ENCODE measurements at regions not wholly inside any gene's neighbourhood (a gene's known extent, or its start where the extent isn't known, plus 50 kb on each side); places are given as distances from the start of the nearest gene placed in this dataset.

DNA sequence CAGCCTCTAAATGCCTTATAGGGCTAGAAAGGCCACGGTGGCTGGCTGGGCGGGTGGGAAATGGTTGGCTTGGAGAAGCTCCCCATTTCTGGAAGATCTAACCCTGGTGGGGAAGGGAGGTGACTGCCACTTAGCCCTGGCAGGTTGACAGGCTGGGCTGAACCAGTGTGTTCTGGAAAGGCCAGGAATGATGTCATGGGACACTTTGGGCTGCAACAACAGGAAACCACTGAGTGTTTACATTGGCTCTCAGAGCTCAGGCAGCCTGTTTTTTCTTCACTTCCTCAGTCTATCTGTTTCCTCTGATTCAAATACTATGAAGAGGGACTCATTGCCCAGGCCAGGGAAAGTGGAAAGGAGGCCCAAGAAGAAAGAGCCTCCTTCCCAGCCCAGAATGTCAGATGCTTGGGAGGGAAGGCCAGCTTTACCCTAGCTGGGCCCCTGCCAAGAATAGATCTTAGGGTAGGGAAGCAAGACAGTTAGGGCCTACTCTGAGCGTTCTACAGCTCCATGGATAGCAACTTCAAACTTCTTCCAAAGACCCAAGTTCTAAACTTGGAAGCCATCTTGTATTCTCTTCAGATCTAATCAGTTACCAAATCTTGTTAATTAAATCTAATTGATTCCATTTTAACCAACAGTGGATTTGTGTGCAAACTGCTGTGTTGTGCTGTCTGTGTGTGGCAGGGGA, 65.8 kb upstream of the MSN start:
- peak in 2 of 3 donors; percentile 65 to 73 for DNase-seq
- peaks cover 53% of the 10 kb centered on the region for H3K4me1 Mint-ChIP-seq
- peak overlapping the region; percentile 12 to 21 for H3K4me3 Mint-ChIP-seq
- Histone ChIP-seq H3K9me3 (replicated peaks in 1 of 2; ENCODE audit: control insufficient read depth in 1 of 2, insufficient read depth in 1 of 2, low read length in 2 of 2) (no peaks in the 10 kb centered on the region), H2AFZ (ENCODE audit: insufficient read depth, low read depth, low read length, poor library complexity, severe bottlenecking) (peak overlapping the region; percentile 18), H3K4me3 (replicated peaks in 1 of 3; ENCODE audit: low read depth in 2 of 3, low read length in 3 of 3) (peak overlapping the region in 1 of 3 experiments; percentile 10), H3K27ac (ENCODE audit: low read depth in 1 of 2, low read length in 2 of 2) (peak overlapping the region; percentile 11 to 69), H3K27me3 (ENCODE audit: control insufficient read depth in 2 of 2, insufficient read depth in 2 of 2, low read length in 2 of 2) (peaks cover 0 to 12% of the 10 kb centered on the region in 2 donors), H3K4me1 (ENCODE audit: control insufficient read depth in 1 of 2, insufficient read depth in 2 of 2, low read length in 2 of 2) (peaks cover 46 to 47% of the 10 kb centered on the region in 2 donors), H3K4me2 (replicated peaks; ENCODE audit: extremely low read depth, low read length, poor library complexity, severe bottlenecking) (peak overlapping the region; percentile 29), H4K20me1 (ENCODE audit: insufficient read depth, low read length) (no peaks in the 10 kb centered on the region), H3K36me3 (replicated peaks in 1 of 2; ENCODE audit: control insufficient read depth in 1 of 2, insufficient read depth in 2 of 2, low read length in 2 of 2) (no peaks in the 10 kb centered on the region), H3K79me2 (ENCODE audit: insufficient read depth, low read length) (peaks cover 16% of the 10 kb centered on the region), H3K9ac (ENCODE audit: insufficient read depth, low read length, poor library complexity, severe bottlenecking) (no peak overlapping the region)
- intact Hi-C loops (cut with micrococcal nuclease), result no loop called here
- TF ChIP-seq, protein P1, sequence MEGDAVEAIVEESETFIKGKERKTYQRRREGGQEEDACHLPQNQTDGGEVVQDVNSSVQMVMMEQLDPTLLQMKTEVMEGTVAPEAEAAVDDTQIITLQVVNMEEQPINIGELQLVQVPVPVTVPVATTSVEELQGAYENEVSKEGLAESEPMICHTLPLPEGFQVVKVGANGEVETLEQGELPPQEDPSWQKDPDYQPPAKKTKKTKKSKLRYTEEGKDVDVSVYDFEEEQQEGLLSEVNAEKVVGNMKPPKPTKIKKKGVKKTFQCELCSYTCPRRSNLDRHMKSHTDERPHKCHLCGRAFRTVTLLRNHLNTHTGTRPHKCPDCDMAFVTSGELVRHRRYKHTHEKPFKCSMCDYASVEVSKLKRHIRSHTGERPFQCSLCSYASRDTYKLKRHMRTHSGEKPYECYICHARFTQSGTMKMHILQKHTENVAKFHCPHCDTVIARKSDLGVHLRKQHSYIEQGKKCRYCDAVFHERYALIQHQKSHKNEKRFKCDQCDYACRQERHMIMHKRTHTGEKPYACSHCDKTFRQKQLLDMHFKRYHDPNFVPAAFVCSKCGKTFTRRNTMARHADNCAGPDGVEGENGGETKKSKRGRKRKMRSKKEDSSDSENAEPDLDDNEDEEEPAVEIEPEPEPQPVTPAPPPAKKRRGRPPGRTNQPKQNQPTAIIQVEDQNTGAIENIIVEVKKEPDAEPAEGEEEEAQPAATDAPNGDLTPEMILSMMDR (IDR thresholded peaks at IDR 0.05), result no peak
- no peaks in the 10 kb centered on the region for H3K36me3 Mint-ChIP-seq
- WGBS (ENCODE audit: insufficient coverage), result 33% methylated on average over 2 of the region's 3 CpGs
- peak overlapping the region; percentile 70 to 88 (median 80) for H3K27ac Mint-ChIP-seq
- peaks cover 0 to 33% (median 0%) of the 10 kb centered on the region in 3 donors for H3K27me3 Mint-ChIP-seq (ENCODE audit: low read depth in 3 of 3)
- H3K9me3 Mint-ChIP-seq, result peaks cover 0 to 6% (median 2%) of the 10 kb centered on the region in 7 donors

DNA sequence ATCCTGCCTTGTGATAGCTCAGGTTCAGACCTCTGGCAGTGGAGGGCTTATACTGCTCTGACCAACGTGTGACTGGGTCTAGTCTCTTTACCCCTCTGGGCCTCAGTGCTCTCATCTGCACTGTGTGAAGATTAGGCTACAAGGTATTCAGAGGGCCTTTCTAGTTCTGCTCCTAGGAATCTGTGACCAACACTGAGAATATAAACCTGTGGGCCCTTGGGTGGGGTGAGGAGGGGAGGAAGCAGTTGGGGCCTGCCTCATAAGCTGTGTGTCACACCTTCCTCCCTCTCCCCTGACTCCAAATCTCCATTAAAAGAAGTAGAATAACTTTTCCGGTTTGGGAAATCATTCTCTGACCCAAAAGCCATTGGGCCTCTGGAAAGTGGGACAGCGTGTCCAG, 66.3 kb upstream of the MSN start:
- Histone ChIP-seq H3K79me2 (ENCODE audit: insufficient read depth, low read length) (peaks cover 16% of the 10 kb centered on the region), H3K9me3 (replicated peaks in 1 of 2; ENCODE audit: control insufficient read depth in 1 of 2, insufficient read depth in 1 of 2, low read length in 2 of 2) (no peaks in the 10 kb centered on the region), H2AFZ (ENCODE audit: insufficient read depth, low read depth, low read length, poor library complexity, severe bottlenecking) (no peak overlapping the region), H3K9ac (ENCODE audit: insufficient read depth, low read length, poor library complexity, severe bottlenecking) (no peak overlapping the region), H3K36me3 (replicated peaks in 1 of 2; ENCODE audit: control insufficient read depth in 1 of 2, insufficient read depth in 2 of 2, low read length in 2 of 2) (no peaks in the 10 kb centered on the region), H3K27me3 (ENCODE audit: control insufficient read depth in 2 of 2, insufficient read depth in 2 of 2, low read length in 2 of 2) (peaks cover 0 to 12% of the 10 kb centered on the region in 2 donors), H3K4me2 (replicated peaks; ENCODE audit: extremely low read depth, low read length, poor library complexity, severe bottlenecking) (peak overlapping the region; percentile 29), H3K4me3 (replicated peaks in 1 of 3; ENCODE audit: low read depth in 2 of 3, low read length in 3 of 3) (peak overlapping the region in 1 of 3 experiments; percentile 10), H4K20me1 (ENCODE audit: insufficient read depth, low read length) (no peaks in the 10 kb centered on the region), H3K4me1 (ENCODE audit: control insufficient read depth in 1 of 2, insufficient read depth in 2 of 2, low read length in 2 of 2) (peaks cover 49 to 52% of the 10 kb centered on the region in 2 donors), H3K27ac (ENCODE audit: low read depth in 1 of 2, low read length in 2 of 2) (peak overlapping the region; percentile 11 to 69)
- Mint-ChIP-seq H3K36me3 (no peaks in the 10 kb centered on the region), H3K9me3 (peaks cover 0 to 6% (median 0%) of the 10 kb centered on the region in 7 donors), H3K4me1 (peaks cover 59% of the 10 kb centered on the region), H3K4me3 (no peak overlapping the region), H3K27me3 (ENCODE audit: low read depth in 3 of 3) (peaks cover 0 to 29% (median 0%) of the 10 kb centered on the region in 3 donors), H3K27ac (peak overlapping the region in 6 of 7 donors; percentile 70 to 88 (median 84))
- DNase-seq, result no peak
- intact Hi-C loops (cut with micrococcal nuclease), result no loop called here
- TF ChIP-seq, protein P1 (IDR thresholded peaks at IDR 0.05), result no peak
- 67% methylated on average over 1 of the region's 3 CpGs for WGBS (ENCODE audit: insufficient coverage)

Measured in CD14-positive monocyte (primary cell).